GM21528 (cell line): ENCODE measurements at regions not wholly inside any gene's neighbourhood (a gene's known extent, or its start where the extent isn't known, plus 50 kb on each side); places are given as distances from the start of the nearest gene placed in this dataset.
"Not testable (repeated sequence)": the region's sequence is repeated elsewhere in the genome, so short reads cannot be mapped to it uniquely, and the experiment has no call there.

Source experiments
- ATAC-seq: cut with Tn5 transposase; IDR thresholded peaks from one replicate; pipeline ENCODE4 v1.9.1; 2021; ENCODE audit warnings: mild to moderate bottlenecking, moderate library complexity; ENCODE audit not compliant: unreplicated experiment, low FRiP score

GRCh38 chr4:178105242-178105641 lies 663.0 kb upstream of the AGA start:
- no peak for ATAC-seq

- ATAC-seq: no peak
Observed at GRCh38 chr4:178136736-178137345, 694.6 kb upstream of the AGA start.

GRCh38 chr4:178137732-178138471 lies 695.7 kb upstream of the AGA start:
- no peak for ATAC-seq

- ATAC-seq: no peak
Observed at GRCh38 chr4:178138491-178138890, 696.3 kb upstream of the AGA start.

GRCh38 chr4:178140326-178140915 lies 698.2 kb upstream of the AGA start:
- no peak for ATAC-seq

- no peak for ATAC-seq
Observed at GRCh38 chr4:178142724-178143123, 700.5 kb upstream of the AGA start.

- no peak for ATAC-seq
Observed at GRCh38 chr4:178148106-178148505, 705.9 kb upstream of the AGA start.

- ATAC-seq: no peak
Observed at GRCh38 chr4:178165251-178165950, 723.2 kb upstream of the AGA start.

- no peak for ATAC-seq
Observed at GRCh38 chr4:178165951-178166308, 723.7 kb upstream of the AGA start.

GRCh38 chr4:178173771-178174170 lies 731.5 kb upstream of the AGA start:
- ATAC-seq: no peak

GRCh38 chr4:178174756-178175155 lies 732.5 kb upstream of the AGA start:
- no peak for ATAC-seq

GRCh38 chr4:178185517-178185916 lies 743.3 kb upstream of the AGA start:
- ATAC-seq: no peak

- no peak for ATAC-seq
Observed at GRCh38 chr4:178192611-178193010, 750.4 kb upstream of the AGA start.

- ATAC-seq: no peak
Observed at GRCh38 chr4:178196751-178197374, 754.6 kb upstream of the AGA start.

GRCh38 chr4:178198691-178199090 lies 756.5 kb upstream of the AGA start:
- ATAC-seq: no peak

- no peak for ATAC-seq
Observed at GRCh38 chr4:178202422-178202821, 760.2 kb upstream of the AGA start.

GRCh38 chr4:178205826-178206225 lies 763.6 kb upstream of the AGA start:
- no peak for ATAC-seq

GRCh38 chr4:178215309-178215708 lies 773.1 kb upstream of the AGA start:
- ATAC-seq: no peak

GRCh38 chr4:178215763-178216162 lies 773.5 kb upstream of the AGA start:
- ATAC-seq: no peak

GRCh38 chr4:178226421-178226820 lies 784.2 kb upstream of the AGA start:
- ATAC-seq: not testable (repeated sequence)

GRCh38 chr4:178233906-178234305 lies 791.7 kb upstream of the AGA start:
- ATAC-seq: no peak
